ENCODE measurements at regions not wholly inside any gene's neighbourhood (a gene's known extent, or its start where the extent isn't known, plus 50 kb on each side); places are given as distances from the start of the nearest gene placed in this dataset.

- TF ChIP-seq CTCF (IDR thresholded peaks at IDR 0.05; ENCODE audit: unreplicated experiment): no peak
- no peak overlapping the region for H3K4me3 Mint-ChIP-seq (ENCODE audit: low read depth)
- H3K27me3 Mint-ChIP-seq: no peaks in the 10 kb centered on the region
- H3K27ac Mint-ChIP-seq: no peak overlapping the region
- no peak for DNase-seq (ENCODE audit: low spot score, unreplicated experiment)
- peaks cover 6% of the 10 kb centered on the region for H3K9me3 Mint-ChIP-seq (ENCODE audit: low read depth)
- no peaks in the 10 kb centered on the region for H3K4me1 Mint-ChIP-seq (ENCODE audit: low read depth)
- no peaks in the 10 kb centered on the region for H3K36me3 Mint-ChIP-seq (ENCODE audit: insufficient read depth)
Measured at GRCh38 chr14:25929881-25930615, 667.8 kb downstream of the NOVA1 start.

- Mint-ChIP-seq H3K27me3 (peaks cover 8% of the 10 kb centered on the region), H3K9me3 (ENCODE audit: low read depth) (no peaks in the 10 kb centered on the region), H3K4me3 (ENCODE audit: low read depth) (no peak overlapping the region), H3K27ac (no peak overlapping the region), H3K36me3 (ENCODE audit: insufficient read depth) (no peaks in the 10 kb centered on the region), H3K4me1 (ENCODE audit: low read depth) (peaks cover 1% of the 10 kb centered on the region)
- no peak for TF ChIP-seq CTCF (IDR thresholded peaks at IDR 0.05; ENCODE audit: unreplicated experiment)
- DNase-seq (ENCODE audit: low spot score, unreplicated experiment): no peak
Measured at GRCh38 chr14:25911831-25912230, 686.0 kb downstream of the NOVA1 start.

- Mint-ChIP-seq H3K36me3 (ENCODE audit: insufficient read depth) (no peaks in the 10 kb centered on the region), H3K27ac (no peak overlapping the region), H3K27me3 (peaks cover 28% of the 10 kb centered on the region), H3K9me3 (ENCODE audit: low read depth) (no peaks in the 10 kb centered on the region), H3K4me1 (ENCODE audit: low read depth) (peaks cover 1% of the 10 kb centered on the region), H3K4me3 (ENCODE audit: low read depth) (no peak overlapping the region)
- no peak for TF ChIP-seq CTCF (IDR thresholded peaks at IDR 0.05; ENCODE audit: unreplicated experiment)
- no peak for DNase-seq (ENCODE audit: low spot score, unreplicated experiment)
Measured at GRCh38 chr14:25909045-25909747, 688.6 kb downstream of the NOVA1 start.

GRCh38 chr14:25908277-25909044, 689.4 kb downstream of the NOVA1 start:
- no peak for TF ChIP-seq CTCF (IDR thresholded peaks at IDR 0.05; ENCODE audit: unreplicated experiment)
- H3K27me3 Mint-ChIP-seq: peaks cover 28% of the 10 kb centered on the region
- H3K27ac Mint-ChIP-seq: no peak overlapping the region
- H3K36me3 Mint-ChIP-seq (ENCODE audit: insufficient read depth): no peaks in the 10 kb centered on the region
- peaks cover 1% of the 10 kb centered on the region for H3K4me1 Mint-ChIP-seq (ENCODE audit: low read depth)
- H3K9me3 Mint-ChIP-seq (ENCODE audit: low read depth): no peaks in the 10 kb centered on the region
- no peak for DNase-seq (ENCODE audit: low spot score, unreplicated experiment)
- H3K4me3 Mint-ChIP-seq (ENCODE audit: low read depth): no peak overlapping the region

- Mint-ChIP-seq H3K9me3 (ENCODE audit: low read depth) (no peaks in the 10 kb centered on the region), H3K36me3 (ENCODE audit: insufficient read depth) (no peaks in the 10 kb centered on the region), H3K4me3 (ENCODE audit: low read depth) (no peak overlapping the region), H3K4me1 (ENCODE audit: low read depth) (no peaks in the 10 kb centered on the region), H3K27ac (no peak overlapping the region), H3K27me3 (peaks cover 24% of the 10 kb centered on the region)
- no peak for DNase-seq (ENCODE audit: low spot score, unreplicated experiment)
- no peak for TF ChIP-seq CTCF (IDR thresholded peaks at IDR 0.05; ENCODE audit: unreplicated experiment)
Measured at GRCh38 chr14:25904446-25904845, 693.4 kb downstream of the NOVA1 start.

All from progenitor cell of endocrine pancreas (in vitro differentiated cells).